ENCODE measurements at regions not wholly inside any gene's neighbourhood (a gene's known extent, or its start where the extent isn't known, plus 50 kb on each side); places are given as distances from the start of the nearest gene placed in this dataset.

DNA sequence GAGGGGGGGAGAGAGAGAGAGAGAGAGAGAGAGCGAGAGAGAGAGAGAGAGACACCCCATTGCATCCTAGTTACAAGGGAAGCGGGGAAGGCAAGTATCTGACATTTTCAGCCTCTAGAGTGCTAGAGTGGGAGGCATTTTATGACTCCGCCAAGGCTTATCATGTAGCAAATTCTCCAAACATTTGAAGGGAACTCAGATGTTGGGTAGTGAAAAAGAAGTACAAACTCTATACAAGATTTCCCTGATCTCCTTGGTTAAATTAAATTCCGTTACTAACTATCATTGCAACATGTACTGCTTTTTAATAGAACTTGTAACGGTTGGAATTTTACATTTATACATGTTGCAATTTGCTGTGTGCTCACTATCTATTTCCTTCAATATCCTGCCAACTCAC, 83.4 kb upstream of the FAM3C start:
- no peaks in the 10 kb centered on the region for H3K36me3 ChIP-seq (ENCODE audit: insufficient read depth, low read length)
- H3K27ac ChIP-seq: no peak overlapping the region
- H3K9ac ChIP-seq (ENCODE audit: insufficient read length): no peak overlapping the region
- H3K4me3 ChIP-seq: no peak overlapping the region
- H3K9me3 ChIP-seq (ENCODE audit: low read depth, low read length): no peaks in the 10 kb centered on the region
- TF ChIP-seq POLR2AphosphoS5 (IDR thresholded peaks at IDR 0.05; ENCODE audit: borderline replicate concordance, low read depth, low read length) (no peak), FOXP2 (optimal IDR thresholded peaks at IDR 0.05; ENCODE audit: control extremely low read depth, extremely low read length, insufficient read depth) (no peak), EZH2 (IDR thresholded peaks at IDR 0.05) (no peak)
- DNase-seq (ENCODE audit: low read depth, low spot score): peak; percentile 5

DNA sequence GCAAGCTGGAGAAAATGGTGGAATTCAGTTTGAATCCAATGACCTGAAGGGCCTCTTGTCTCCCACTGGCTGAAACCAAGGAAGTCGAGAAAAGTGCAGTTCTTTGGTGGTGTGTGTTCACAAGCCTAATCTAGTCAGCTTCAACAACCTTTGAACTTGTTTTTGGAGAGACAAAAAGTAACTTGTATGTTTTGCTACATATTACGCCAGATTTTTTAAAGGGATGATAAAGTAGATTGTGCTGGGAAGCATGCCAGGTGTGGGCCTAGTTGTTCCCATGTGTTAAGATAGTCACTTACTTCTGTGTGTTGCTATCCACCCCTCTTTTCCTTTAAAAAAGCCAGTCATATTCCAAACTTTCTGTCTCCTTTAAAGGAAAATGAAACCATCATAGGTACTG, 79.7 kb upstream of the FAM3C start:
- Histone ChIP-seq H3K9ac (ENCODE audit: insufficient read length) (no peak overlapping the region), H3K9me3 (ENCODE audit: low read depth, low read length) (no peaks in the 10 kb centered on the region), H3K36me3 (ENCODE audit: insufficient read depth, low read length) (no peaks in the 10 kb centered on the region), H3K4me3 (no peak overlapping the region), H3K27ac (no peak overlapping the region)
- TF ChIP-seq FOXP2 (optimal IDR thresholded peaks at IDR 0.05; ENCODE audit: control extremely low read depth, extremely low read length, insufficient read depth) (no peak), EZH2 (IDR thresholded peaks at IDR 0.05) (no peak), POLR2AphosphoS5 (IDR thresholded peaks at IDR 0.05; ENCODE audit: borderline replicate concordance, low read depth, low read length) (no peak)
- no peak for DNase-seq (ENCODE audit: low read depth, low spot score)

DNA sequence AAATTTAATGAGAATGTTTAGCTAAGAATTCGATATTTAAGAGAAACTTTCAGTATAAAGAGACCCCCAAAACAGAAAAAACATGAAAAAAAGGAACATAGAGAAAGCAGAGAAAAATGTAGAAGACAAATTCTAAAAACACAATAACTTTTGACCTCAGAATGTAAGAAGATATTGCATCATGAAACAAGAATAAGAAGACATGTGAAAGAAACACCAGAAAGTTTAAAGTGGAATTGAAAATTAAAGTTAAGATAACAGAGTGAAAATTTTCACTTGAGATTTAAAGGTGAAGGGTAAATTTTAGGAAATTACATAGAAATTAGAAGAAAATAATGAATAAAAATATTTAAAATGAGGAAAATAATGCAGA, 78.2 kb upstream of the FAM3C start:
- Histone ChIP-seq H3K9ac (ENCODE audit: insufficient read length) (no peak overlapping the region), H3K9me3 (ENCODE audit: low read depth, low read length) (no peaks in the 10 kb centered on the region), H3K27ac (no peak overlapping the region), H3K4me3 (no peak overlapping the region), H3K36me3 (ENCODE audit: insufficient read depth, low read length) (no peaks in the 10 kb centered on the region)
- no peak for DNase-seq (ENCODE audit: low read depth, low spot score)
- TF ChIP-seq FOXP2 (optimal IDR thresholded peaks at IDR 0.05; ENCODE audit: control extremely low read depth, extremely low read length, insufficient read depth): no peak
- TF ChIP-seq POLR2AphosphoS5 (IDR thresholded peaks at IDR 0.05; ENCODE audit: borderline replicate concordance, low read depth, low read length): no peak
- TF ChIP-seq EZH2 (IDR thresholded peaks at IDR 0.05): no peak

DNA sequence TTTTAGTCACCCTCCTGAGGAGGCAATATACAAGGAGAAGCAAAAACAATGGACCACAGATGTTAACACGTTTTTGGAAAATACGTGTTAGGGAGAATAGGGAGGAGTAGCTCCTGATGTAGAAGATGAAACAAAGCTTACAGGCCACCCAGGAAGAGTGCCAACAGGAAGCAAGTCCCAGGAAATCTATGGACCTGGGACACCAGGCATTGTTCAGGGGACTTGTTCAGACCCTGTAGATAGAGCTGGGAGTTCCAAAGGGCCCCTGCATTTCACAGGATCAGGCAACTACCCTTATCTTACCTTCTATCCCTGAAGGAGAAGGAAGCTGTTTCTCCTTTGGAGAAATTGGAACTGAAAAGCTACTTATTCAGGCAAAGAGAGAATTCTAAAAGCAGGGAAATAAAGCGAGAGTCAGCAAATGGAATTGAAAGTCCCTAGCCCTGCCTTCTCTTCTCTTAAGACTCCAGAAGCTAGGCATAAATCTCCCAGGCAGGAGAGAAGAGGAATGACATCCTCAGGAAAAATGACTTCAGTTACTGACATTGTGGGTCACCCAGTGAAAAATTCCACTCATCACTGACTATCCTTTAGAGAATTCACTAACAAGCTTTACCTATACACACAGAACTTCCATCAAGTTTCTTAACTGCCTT, 77.7 kb upstream of the FAM3C start:
- no peak overlapping the region for H3K4me3 ChIP-seq
- TF ChIP-seq EZH2 (IDR thresholded peaks at IDR 0.05) (no peak), FOXP2 (optimal IDR thresholded peaks at IDR 0.05; ENCODE audit: control extremely low read depth, extremely low read length, insufficient read depth) (no peak), POLR2AphosphoS5 (IDR thresholded peaks at IDR 0.05; ENCODE audit: borderline replicate concordance, low read depth, low read length) (no peak)
- H3K27ac ChIP-seq: no peak overlapping the region
- DNase-seq (ENCODE audit: low read depth, low spot score): no peak
- no peaks in the 10 kb centered on the region for H3K36me3 ChIP-seq (ENCODE audit: insufficient read depth, low read length)
- H3K9ac ChIP-seq (ENCODE audit: insufficient read length): no peak overlapping the region
- H3K9me3 ChIP-seq (ENCODE audit: low read depth, low read length): no peaks in the 10 kb centered on the region

DNA sequence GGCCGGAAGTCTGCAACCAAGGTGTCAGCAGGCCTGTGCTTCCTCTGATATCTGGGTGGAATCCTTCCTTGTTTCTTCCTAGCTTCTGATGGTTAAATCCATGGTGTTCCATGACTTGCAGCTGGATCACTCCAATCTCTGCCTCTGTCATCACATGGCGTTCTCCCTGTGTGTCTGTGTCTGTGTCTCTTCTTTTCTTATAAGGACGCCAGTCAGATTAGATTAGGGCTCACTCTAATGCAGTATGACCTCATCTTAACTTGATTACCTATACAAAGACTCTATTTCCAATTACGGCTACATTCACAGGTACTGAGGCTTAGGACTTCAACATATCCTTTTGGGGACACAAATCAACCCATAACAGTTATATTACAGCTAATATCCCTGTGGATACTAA, 70.3 kb upstream of the FAM3C start:
- no peak for DNase-seq (ENCODE audit: low read depth, low spot score)
- Histone ChIP-seq H3K27ac (no peak overlapping the region), H3K9ac (ENCODE audit: insufficient read length) (no peak overlapping the region), H3K4me3 (no peak overlapping the region), H3K36me3 (ENCODE audit: insufficient read depth, low read length) (no peaks in the 10 kb centered on the region), H3K9me3 (ENCODE audit: low read depth, low read length) (no peaks in the 10 kb centered on the region)
- TF ChIP-seq FOXP2 (optimal IDR thresholded peaks at IDR 0.05; ENCODE audit: control extremely low read depth, extremely low read length, insufficient read depth) (no peak), POLR2AphosphoS5 (IDR thresholded peaks at IDR 0.05; ENCODE audit: borderline replicate concordance, low read depth, low read length) (no peak), EZH2 (IDR thresholded peaks at IDR 0.05) (no peak)

DNA sequence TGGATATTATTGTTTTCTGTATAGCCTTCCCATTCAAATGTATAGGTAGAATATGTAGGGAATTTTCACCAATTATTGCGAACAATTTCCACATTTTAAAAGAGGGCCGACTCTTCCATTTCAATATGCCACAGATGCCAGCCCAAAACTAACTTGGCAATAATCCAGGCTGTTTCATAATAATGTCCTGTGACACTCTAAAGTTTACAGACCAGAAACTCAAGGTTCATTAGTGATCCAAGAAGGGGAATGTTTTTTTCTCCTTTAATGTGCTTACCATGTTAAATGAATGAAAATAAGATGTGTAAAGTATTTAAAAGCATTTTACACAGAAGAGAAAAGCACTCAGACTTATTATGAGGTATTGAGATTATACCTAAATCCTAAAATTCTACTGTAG, 63.0 kb upstream of the FAM3C start:
- Histone ChIP-seq H3K36me3 (ENCODE audit: insufficient read depth, low read length) (no peaks in the 10 kb centered on the region), H3K27ac (no peak overlapping the region), H3K9me3 (ENCODE audit: low read depth, low read length) (no peaks in the 10 kb centered on the region; the same call in 1 of the 2 replicates), H3K9ac (ENCODE audit: insufficient read length) (no peak overlapping the region), H3K4me3 (no peak overlapping the region)
- no peak for DNase-seq (ENCODE audit: low read depth, low spot score)
- TF ChIP-seq EZH2 (IDR thresholded peaks at IDR 0.05): no peak
- no peak for TF ChIP-seq FOXP2 (optimal IDR thresholded peaks at IDR 0.05; ENCODE audit: control extremely low read depth, extremely low read length, insufficient read depth)
- TF ChIP-seq POLR2AphosphoS5 (IDR thresholded peaks at IDR 0.05; ENCODE audit: borderline replicate concordance, low read depth, low read length): no peak

DNA sequence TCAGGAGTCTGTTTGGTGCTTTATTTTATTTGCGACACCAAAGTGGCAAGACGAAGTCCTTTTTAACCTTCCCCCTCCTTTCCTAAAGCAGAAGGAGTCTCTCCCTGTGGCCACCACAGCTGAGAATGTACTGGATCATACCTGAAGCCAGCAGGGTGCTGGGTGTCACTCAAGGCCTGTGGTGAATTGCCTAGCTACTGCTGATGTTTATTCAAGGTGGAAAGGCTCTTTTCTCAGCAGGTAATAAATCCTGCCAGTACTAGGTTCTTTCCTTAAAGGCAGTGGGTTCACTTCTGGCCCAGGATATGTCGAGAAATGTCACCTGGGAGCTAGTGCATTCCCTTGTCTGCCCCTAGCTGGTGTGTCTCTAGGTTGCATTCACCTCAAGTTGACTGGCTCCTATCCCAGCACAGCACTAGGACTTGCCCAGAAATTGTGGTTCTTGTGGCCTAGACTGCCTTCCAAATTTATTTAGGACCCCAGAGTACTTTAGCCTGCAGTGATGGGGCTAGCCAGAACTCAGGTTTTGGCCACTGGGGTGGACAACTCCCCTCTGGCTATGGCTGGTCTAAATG, 60.8 kb upstream of the FAM3C start:
- DNase-seq (ENCODE audit: low read depth, low spot score): no peak
- Histone ChIP-seq H3K9me3 (ENCODE audit: low read depth, low read length) (no peaks in the 10 kb centered on the region; the same call in 1 of the 2 replicates), H3K4me3 (no peak overlapping the region), H3K9ac (ENCODE audit: insufficient read length) (no peak overlapping the region), H3K36me3 (ENCODE audit: insufficient read depth, low read length) (no peaks in the 10 kb centered on the region), H3K27ac (no peak overlapping the region)
- TF ChIP-seq FOXP2 (optimal IDR thresholded peaks at IDR 0.05; ENCODE audit: control extremely low read depth, extremely low read length, insufficient read depth) (no peak), POLR2AphosphoS5 (IDR thresholded peaks at IDR 0.05; ENCODE audit: borderline replicate concordance, low read depth, low read length) (no peak), EZH2 (IDR thresholded peaks at IDR 0.05) (no peak)

DNA sequence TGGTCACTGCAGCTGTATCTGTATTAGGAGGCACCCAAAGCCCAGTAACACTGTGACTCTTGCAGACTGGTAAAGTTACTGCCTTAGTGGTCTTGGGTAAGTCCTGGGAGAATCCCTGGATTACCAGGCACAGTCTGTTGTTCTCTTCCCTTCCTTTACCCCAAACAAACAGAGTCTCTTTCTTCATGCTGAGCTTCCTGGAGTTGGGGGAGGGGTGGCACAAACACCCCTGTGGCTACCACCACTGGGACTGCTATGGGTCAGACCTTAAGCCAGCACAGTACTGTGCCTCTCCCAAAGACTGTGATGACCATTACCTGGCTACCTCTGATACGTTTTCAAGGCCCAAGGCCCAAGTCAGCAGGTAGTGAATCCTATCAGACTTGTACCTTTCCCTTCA, 59.9 kb upstream of the FAM3C start:
- TF ChIP-seq EZH2 (IDR thresholded peaks at IDR 0.05) (no peak), FOXP2 (optimal IDR thresholded peaks at IDR 0.05; ENCODE audit: control extremely low read depth, extremely low read length, insufficient read depth) (no peak), POLR2AphosphoS5 (IDR thresholded peaks at IDR 0.05; ENCODE audit: borderline replicate concordance, low read depth, low read length) (no peak)
- Histone ChIP-seq H3K4me3 (no peak overlapping the region), H3K9me3 (ENCODE audit: low read depth, low read length) (no peaks in the 10 kb centered on the region; the same call in 1 of the 2 replicates), H3K9ac (ENCODE audit: insufficient read length) (no peak overlapping the region), H3K36me3 (ENCODE audit: insufficient read depth, low read length) (no peaks in the 10 kb centered on the region), H3K27ac (no peak overlapping the region)
- DNase-seq (ENCODE audit: low read depth, low spot score): no peak

All from SK-N-MC (cell line).